K562 (cell line): ENCODE measurements at regions not wholly inside any gene's neighbourhood (a gene's known extent, or its start where the extent isn't known, plus 50 kb on each side); places are given as distances from the start of the nearest gene placed in this dataset.

Source experiments
- ATAC-seq: fragments of 200-7000 bp; cut with Tn5 transposase; 3 replicates; pipeline ENCODE4 v1.9.1; 2020; ENCODE audit warnings: moderate library complexity
- BruUV-seq: library from RNA; stranded (reverse); fragments of 400-500 nt; replicated peaks from 2 replicates; lab custom pipeline; 2021; lab: Mats Ljungman, UMichigan
- CTCF ChIA-PET: fragments of 300-600 bp; formaldehyde crosslinking; extraction: SDS; loops from one replicate; lab custom pipeline; 2021; ENCODE audit warnings: low intra/inter-chr PET ratio; lab: Yijun Ruan, JAX
- POLR2A ChIA-PET: fragments of 300-600, 350-650 bp; sonication (Branson Sonifier 250); formaldehyde crosslinking; extraction: SDS; loops from one replicate; lab custom pipeline; 2021; ENCODE audit warnings: antibody characterized with exemption, inconsistent platforms; lab: Yijun Ruan, JAX
- DNase-seq, 4 experiments: peaks; one replicate each; pipeline versions ENCODE4 v3.0.0 to v3.0.0-alpha.2; 2011 to 2018; ENCODE audit warnings: low spot score in 3 of 4, mixed read lengths in 3 of 4; ENCODE audit errors: extremely low read depth in 1 of 4
- FAIRE-seq: peaks from 2 replicates; lab custom pipeline; 2011; peaks lifted over from hg19 to GRCh38; lab: Jason Lieb, UNC
- H2AFZ ChIP-seq: 2 replicates; pipeline ENCODE4 v1.6.0; 2011; ENCODE audit warnings: low read depth, low read length, control low read depth, inconsistent platforms
- H3K27ac ChIP-seq: fragments of 200-600 bp; 3 replicates; pipeline ENCODE4 v1.8.0; 2011; ENCODE audit warnings: low read depth, mild to moderate bottlenecking, control low read depth, inconsistent platforms, low read length, moderate library complexity, mixed read lengths; ENCODE audit errors: extremely low read depth
- H3K27me3 ChIP-seq, 2 experiments: fragments of 300-600 bp in 1 of 2; 2 replicates in 1 of 2; 3 replicates in 1 of 2; pipeline versions ENCODE4 v1.6.0 to v1.8.0; 2011; ENCODE audit warnings: inconsistent platforms in 2 of 2, low read length in 2 of 2, mild to moderate bottlenecking in 1 of 2, mixed read lengths in 1 of 2, moderate library complexity in 1 of 2; ENCODE audit not compliant: control insufficient read depth in 2 of 2, insufficient read depth in 2 of 2
- H3K36me3 ChIP-seq: fragments of 300-600 bp; 3 replicates; pipeline ENCODE4 v1.8.0; 2011; ENCODE audit warnings: mild to moderate bottlenecking, low read length, inconsistent platforms; ENCODE audit not compliant: control insufficient read depth, insufficient read depth
- H3K4me1 ChIP-seq, 2 experiments: fragments of 200-600 bp in 1 of 2; replicated peaks in 1 of 2; 2 replicates in 1 of 2; 3 replicates in 1 of 2; pipeline versions ENCODE4 v1.5.1 to v1.8.0; 2011; ENCODE audit warnings: inconsistent platforms in 2 of 2, low read length in 2 of 2, mild to moderate bottlenecking in 1 of 2, mixed read lengths in 1 of 2, moderate library complexity in 1 of 2; ENCODE audit not compliant: control insufficient read depth in 2 of 2, insufficient read depth in 2 of 2
- H3K4me2 ChIP-seq: 2 replicates; pipeline ENCODE4 v1.6.1; 2011; ENCODE audit warnings: low read length, control low read depth, inconsistent platforms, mixed read lengths; ENCODE audit not compliant: insufficient read depth
- H3K4me3 ChIP-seq: fragments of 200-600 bp; sonication (generic), shearing (Covaris generic); 2 replicates; pipeline ENCODE4 v1.5.1; 2016; ENCODE audit warnings: control low read depth, inconsistent platforms
- H3K79me2 ChIP-seq: fragments of 200-600 bp; 3 replicates; pipeline ENCODE4 v1.8.0; 2011; ENCODE audit warnings: low read length, inconsistent platforms; ENCODE audit not compliant: control insufficient read depth, insufficient read depth
- H3K9ac ChIP-seq, 2 experiments: 2 replicates each; pipeline versions ENCODE4 v1.6.0 to v1.6.1; 2011; ENCODE audit warnings: low read depth in 2 of 2, low read length in 2 of 2, control low read depth in 1 of 2, inconsistent platforms in 1 of 2, mild to moderate bottlenecking in 1 of 2, mixed read lengths in 1 of 2; ENCODE audit not compliant: insufficient read depth in 1 of 2
- H3K9me1 ChIP-seq: one replicate; pipeline ENCODE4 v1.6.0; 2011; ENCODE audit warnings: inconsistent platforms, mild to moderate bottlenecking, low read length, moderate library complexity; ENCODE audit not compliant: control insufficient read depth, insufficient read depth
- H3K9me3 ChIP-seq: replicated peaks from 2 replicates; pipeline ENCODE4 v1.5.1; 2011; ENCODE audit warnings: low read depth, low read length, inconsistent platforms; ENCODE audit not compliant: control insufficient read depth, insufficient read depth
- H4K20me1 ChIP-seq: replicated peaks from 2 replicates; pipeline ENCODE4 v1.6.1; 2011; ENCODE audit warnings: low read length, inconsistent platforms, mixed read lengths; ENCODE audit not compliant: control insufficient read depth, insufficient read depth
- DMBX1 ChIP-seq: fragments of 250-450 bp; sonication (Bioruptor Pico); IDR thresholded peaks from 2 replicates; pipeline ENCODE4 v1.8.0; 2022; ENCODE audit warnings: inconsistent platforms, mild to moderate bottlenecking, moderate library complexity, borderline replicate concordance
- NONO ChIP-seq, 2 experiments: fragments of 200-400 bp in 1 of 2; fragments of 450-650 bp in 1 of 2; formaldehyde crosslinking in 1 of 2; IDR thresholded peaks; 2 replicates each; pipeline ENCODE4 v1.6.1; 2017; ENCODE audit warnings: low read depth in 2 of 2, mild to moderate bottlenecking in 2 of 2, moderate library complexity in 2 of 2, low read length in 1 of 2
- SAFB2 ChIP-seq: fragments of 200-400 bp; formaldehyde crosslinking; IDR thresholded peaks from 2 replicates; pipeline ENCODE4 v1.6.1; 2018; ENCODE audit warnings: borderline replicate concordance, low read length, low read depth, moderate library complexity; ENCODE audit not compliant: severe bottlenecking
- SRF ChIP-seq, 2 experiments: fragments of 250-450, 450-650 bp in 1 of 2; sonication (Bioruptor Pico) in 1 of 2; sonication (generic) in 1 of 2; formaldehyde crosslinking; IDR thresholded peaks; 2 replicates each; pipeline versions ENCODE4 v1.5.0 to v1.5.1; 2020 to 2022; ENCODE audit warnings: mild to moderate bottlenecking in 1 of 2, missing genetic modification reagents in 1 of 2
- STAT5A ChIP-seq: IDR thresholded peaks from 2 replicates; pipeline ENCODE4 v1.6.1; 2012; ENCODE audit warnings: low read length, inconsistent platforms, borderline replicate concordance
- ZNF24 ChIP-seq: fragments of 450-650 bp; IDR thresholded peaks from 2 replicates; pipeline ENCODE4 v1.6.1; 2016
- ZNF347 ChIP-seq: fragments of 450-650 bp; formaldehyde crosslinking; IDR thresholded peaks from 2 replicates; pipeline ENCODE4 v1.4.0; 2020; ENCODE audit warnings: low read depth, mild to moderate bottlenecking, moderate library complexity
- WGBS: fragments of 100-300 bp; shearing (Covaris generic); methylation state at CpG from one replicate; pipeline ENCODE4 v1.1.6; 2016; ENCODE audit warnings: low coverage, mixed read lengths; ENCODE audit not compliant: insufficient coverage; ENCODE audit errors: missing lambda C conversion rate; 5-methylcytosine and 5-hydroxymethylcytosine counted together
- in situ Hi-C: fragments of 300-500 bp; cut with MboI; formaldehyde crosslinking; loops from 4 replicates; pipeline ENCODE4 v1.15.0; 2018; ENCODE audit warnings: inconsistent platforms, mixed read lengths
- intact Hi-C: fragments of 100-400 bp; cut with micrococcal nuclease; formaldehyde crosslinking; loops from 2 replicates; pipeline ENCODE4 v1.14.2; 2022

GRCh38 chr2:187702157-187702556 lies 147.9 kb upstream of the TFPI start (continued):
- TF ChIP-seq SAFB2 (no peak), ZNF24 (no peak), SRF (CRISPR knock-in tag; IDR thresholded peaks at IDR 0.05) (no peak)
- TF ChIP-seq, all 486 proteins: peak for 0

GRCh38 chr2:187708272-187708671 lies 154.0 kb upstream of the TFPI start:
- Histone ChIP-seq H3K9me1 (no peaks in the 10 kb centered on the region), H3K27ac (no peak overlapping the region), H3K4me2 (no peak overlapping the region), H3K27me3 (no peaks in the 10 kb centered on the region), H3K9me3 (no peaks in the 10 kb centered on the region), H3K9ac (no peak overlapping the region), H3K4me1 (no peaks in the 10 kb centered on the region), H3K4me3 (no peak overlapping the region), H3K79me2 (no peaks in the 10 kb centered on the region), H2AFZ (no peak overlapping the region), H3K36me3 (no peaks in the 10 kb centered on the region), H4K20me1 (no peaks in the 10 kb centered on the region)
- ChIA-PET CTCF (no interaction called here), POLR2A (no interaction called here)
- intact Hi-C loops (no loop called here), in situ Hi-C loops (no loop called here)
- TF ChIP-seq NONO (IDR thresholded peaks at IDR 0.05; ENCODE audit: low read depth in 2 of 2, low read length in 1 of 2) (no peak), DMBX1 (CRISPR knock-in tag) (no peak), STAT5A (no peak), ZNF347 (CRISPR knock-in tag) (no peak)
- DNase-seq (no peak), ATAC-seq (no peak), FAIRE-seq (no peak)
- no TSS peak for BruUV-seq
- 3% methylated on average over 1 of the region's 1 CpG for WGBS
